ENCODE measurements at regions not wholly inside any gene's neighbourhood (a gene's known extent, or its start where the extent isn't known, plus 50 kb on each side); places are given as distances from the start of the nearest gene placed in this dataset.
"Not testable (repeated sequence)": the region's sequence is repeated elsewhere in the genome, so short reads cannot be mapped to it uniquely, and the experiment has no call there.

DNA sequence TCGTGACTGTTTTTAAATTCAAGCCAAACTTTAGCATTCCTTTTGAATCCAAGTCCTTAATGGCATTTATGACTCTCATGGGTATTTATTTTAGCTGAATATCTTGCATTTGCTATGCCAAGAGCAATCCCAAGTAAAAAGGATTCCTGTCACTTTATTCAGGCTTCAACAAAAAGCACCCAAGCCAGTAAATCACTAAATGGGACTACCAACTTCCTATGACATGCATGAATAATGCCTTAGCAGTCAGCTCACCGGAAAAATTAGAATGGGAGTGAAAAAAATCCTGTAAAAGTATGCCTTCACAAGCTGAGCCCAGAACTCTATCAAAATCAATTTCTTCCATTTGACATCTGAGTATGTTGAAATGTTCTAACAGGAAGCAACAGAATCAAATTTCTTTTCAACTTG, 1297.9 kb downstream of the ROBO2 start:
- Mint-ChIP-seq H3K9me3 (no peaks in the 10 kb centered on the region), H3K27ac (peak overlapping the region; percentile 10), H3K4me1 (ENCODE audit: unreplicated experiment) (peaks cover 8% of the 10 kb centered on the region), H3K36me3 (no peaks in the 10 kb centered on the region), H3K27me3 (peaks cover 17% of the 10 kb centered on the region), H3K4me3 (no peak overlapping the region)
- TF ChIP-seq, protein P1, sequence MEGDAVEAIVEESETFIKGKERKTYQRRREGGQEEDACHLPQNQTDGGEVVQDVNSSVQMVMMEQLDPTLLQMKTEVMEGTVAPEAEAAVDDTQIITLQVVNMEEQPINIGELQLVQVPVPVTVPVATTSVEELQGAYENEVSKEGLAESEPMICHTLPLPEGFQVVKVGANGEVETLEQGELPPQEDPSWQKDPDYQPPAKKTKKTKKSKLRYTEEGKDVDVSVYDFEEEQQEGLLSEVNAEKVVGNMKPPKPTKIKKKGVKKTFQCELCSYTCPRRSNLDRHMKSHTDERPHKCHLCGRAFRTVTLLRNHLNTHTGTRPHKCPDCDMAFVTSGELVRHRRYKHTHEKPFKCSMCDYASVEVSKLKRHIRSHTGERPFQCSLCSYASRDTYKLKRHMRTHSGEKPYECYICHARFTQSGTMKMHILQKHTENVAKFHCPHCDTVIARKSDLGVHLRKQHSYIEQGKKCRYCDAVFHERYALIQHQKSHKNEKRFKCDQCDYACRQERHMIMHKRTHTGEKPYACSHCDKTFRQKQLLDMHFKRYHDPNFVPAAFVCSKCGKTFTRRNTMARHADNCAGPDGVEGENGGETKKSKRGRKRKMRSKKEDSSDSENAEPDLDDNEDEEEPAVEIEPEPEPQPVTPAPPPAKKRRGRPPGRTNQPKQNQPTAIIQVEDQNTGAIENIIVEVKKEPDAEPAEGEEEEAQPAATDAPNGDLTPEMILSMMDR (conservative IDR thresholded peaks at IDR 0.05): no peak
- DNase-seq (ENCODE audit: extremely low spot score, unreplicated experiment): no peak

DNA sequence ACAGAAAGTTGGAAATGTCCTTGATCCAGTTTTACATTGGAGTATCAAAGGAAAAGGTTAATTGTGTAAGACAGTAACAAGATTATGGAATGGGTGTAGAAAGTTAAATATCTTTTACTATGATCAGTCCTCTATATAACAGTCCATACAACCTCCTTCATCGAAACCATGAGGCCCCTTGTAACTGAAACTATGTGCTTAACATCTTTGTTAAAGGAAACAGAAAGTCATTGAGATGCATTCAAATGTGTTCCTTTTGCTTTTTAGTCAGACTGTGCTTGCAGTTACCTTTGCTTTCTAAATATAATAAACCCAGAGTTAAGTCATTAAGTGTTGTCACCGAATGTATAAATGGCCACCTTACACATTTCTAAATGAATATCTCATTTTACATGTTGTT, 1298.5 kb downstream of the ROBO2 start:
- no peak for DNase-seq (ENCODE audit: extremely low spot score, unreplicated experiment)
- H3K4me3 Mint-ChIP-seq: no peak overlapping the region
- peaks cover 17% of the 10 kb centered on the region for H3K27me3 Mint-ChIP-seq
- H3K4me1 Mint-ChIP-seq (ENCODE audit: unreplicated experiment): peaks cover 8% of the 10 kb centered on the region
- TF ChIP-seq, protein P1 (conservative IDR thresholded peaks at IDR 0.05): no peak
- no peaks in the 10 kb centered on the region for H3K36me3 Mint-ChIP-seq
- H3K27ac Mint-ChIP-seq: peak overlapping the region; percentile 10
- H3K9me3 Mint-ChIP-seq: no peaks in the 10 kb centered on the region

DNA sequence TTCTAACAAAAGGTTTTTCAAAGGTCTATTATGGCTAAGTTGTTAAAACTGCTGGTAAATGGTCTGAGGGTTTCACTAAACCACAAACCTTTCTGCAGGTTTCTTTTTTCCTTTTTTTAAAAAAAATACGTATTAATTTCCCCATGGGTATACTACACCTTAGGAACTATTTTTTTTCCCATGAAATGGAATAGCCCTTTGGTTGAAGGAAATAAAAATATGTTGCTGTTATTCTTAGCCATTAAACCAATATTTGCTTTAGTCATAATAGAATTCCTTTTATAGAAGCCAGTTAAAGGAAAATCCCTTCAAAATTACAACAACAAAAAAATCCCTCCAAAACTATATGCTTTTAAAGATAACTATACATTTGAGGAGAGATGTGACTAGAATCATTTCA, 1303.3 kb downstream of the ROBO2 start:
- H3K27me3 Mint-ChIP-seq: peaks cover 4% of the 10 kb centered on the region
- no peak overlapping the region for H3K4me3 Mint-ChIP-seq
- H3K4me1 Mint-ChIP-seq (ENCODE audit: unreplicated experiment): peaks cover 3% of the 10 kb centered on the region
- TF ChIP-seq, protein P1 (conservative IDR thresholded peaks at IDR 0.05): no peak
- H3K36me3 Mint-ChIP-seq: no peaks in the 10 kb centered on the region
- DNase-seq (ENCODE audit: extremely low spot score, unreplicated experiment): no peak
- H3K9me3 Mint-ChIP-seq: no peaks in the 10 kb centered on the region
- no peak overlapping the region for H3K27ac Mint-ChIP-seq

DNA sequence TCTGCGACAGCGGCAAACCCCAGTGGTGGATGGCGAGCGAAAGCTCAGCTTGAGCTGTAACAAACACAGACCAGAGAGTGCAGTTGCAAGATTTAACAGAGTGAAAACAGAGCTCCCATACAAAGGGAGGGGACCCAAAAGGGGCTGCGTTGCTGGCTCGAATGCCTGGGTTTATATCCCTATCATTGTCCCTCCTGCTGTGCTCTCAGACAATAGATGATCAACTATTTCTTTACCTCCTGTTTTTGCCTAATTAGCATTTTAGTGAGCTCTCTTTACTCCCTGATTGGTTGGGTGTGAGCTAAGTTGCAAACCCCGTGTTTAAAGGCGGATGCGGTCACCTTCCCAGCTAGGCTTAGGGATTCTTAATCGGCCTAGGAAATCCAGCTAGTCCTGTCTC, 1304.4 kb downstream of the ROBO2 start:
- H3K4me3 Mint-ChIP-seq; H3K27me3 Mint-ChIP-seq; H3K9me3 Mint-ChIP-seq; H3K36me3 Mint-ChIP-seq; DNase-seq (ENCODE audit: extremely low spot score, unreplicated experiment); H3K27ac Mint-ChIP-seq; H3K4me1 Mint-ChIP-seq (ENCODE audit: unreplicated experiment): not testable (repeated sequence)

DNA sequence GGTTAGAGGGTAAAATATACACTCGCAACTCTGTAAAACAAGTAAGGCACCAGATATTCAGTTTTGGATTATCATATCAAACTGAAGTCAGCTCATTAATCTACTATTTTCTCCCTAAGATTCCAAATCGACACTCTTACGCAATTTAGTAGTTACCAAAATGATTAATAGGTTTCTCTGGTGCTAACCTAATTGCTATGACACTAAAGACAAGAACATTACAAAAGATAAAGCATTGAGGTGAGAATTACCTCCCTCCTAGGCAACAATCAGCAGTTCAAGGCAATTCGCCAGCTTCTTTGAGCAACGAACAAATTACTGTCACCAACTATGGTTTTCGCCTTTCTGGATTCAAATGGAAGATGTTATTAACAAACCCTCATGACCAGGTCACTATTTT, 1305.0 kb downstream of the ROBO2 start:
- H3K4me3 Mint-ChIP-seq: no peak overlapping the region
- no peaks in the 10 kb centered on the region for H3K9me3 Mint-ChIP-seq
- TF ChIP-seq, protein P1 (conservative IDR thresholded peaks at IDR 0.05): no peak
- no peak for DNase-seq (ENCODE audit: extremely low spot score, unreplicated experiment)
- peaks cover 8% of the 10 kb centered on the region for H3K4me1 Mint-ChIP-seq (ENCODE audit: unreplicated experiment)
- H3K36me3 Mint-ChIP-seq: no peaks in the 10 kb centered on the region
- no peak overlapping the region for H3K27ac Mint-ChIP-seq
- peaks cover 4% of the 10 kb centered on the region for H3K27me3 Mint-ChIP-seq

DNA sequence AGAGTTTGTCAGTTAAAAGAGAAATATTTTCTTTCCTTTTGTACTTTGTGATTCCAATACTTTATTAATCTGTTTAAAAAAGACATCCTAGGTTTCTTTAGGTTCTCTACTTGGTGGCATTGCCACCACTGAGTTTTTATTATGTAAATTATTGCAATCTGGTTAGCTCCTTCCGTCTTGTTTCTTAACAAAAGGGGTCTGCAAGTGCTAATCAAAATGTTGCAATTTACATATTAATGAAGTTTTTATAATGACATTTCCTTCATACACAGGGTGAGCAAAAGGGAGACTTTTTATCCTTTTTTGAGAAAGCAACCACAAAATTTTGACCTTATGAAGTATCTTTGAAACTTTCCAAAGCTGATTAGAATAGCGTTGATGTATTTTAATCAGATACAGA, 1307.3 kb downstream of the ROBO2 start:
- no peaks in the 10 kb centered on the region for H3K36me3 Mint-ChIP-seq
- H3K27ac Mint-ChIP-seq: no peak overlapping the region
- peaks cover 4% of the 10 kb centered on the region for H3K27me3 Mint-ChIP-seq
- no peak overlapping the region for H3K4me3 Mint-ChIP-seq
- no peak for DNase-seq (ENCODE audit: extremely low spot score, unreplicated experiment)
- TF ChIP-seq, protein P1 (conservative IDR thresholded peaks at IDR 0.05): no peak
- H3K4me1 Mint-ChIP-seq (ENCODE audit: unreplicated experiment): peaks cover 12% of the 10 kb centered on the region
- no peaks in the 10 kb centered on the region for H3K9me3 Mint-ChIP-seq
